ENCODE measurements at regions not wholly inside any gene's neighbourhood (a gene's known extent, or its start where the extent isn't known, plus 50 kb on each side); places are given as distances from the start of the nearest gene placed in this dataset.

- ChIA-PET POLR2A (ENCODE audit: unreplicated experiment) (no interaction called here), CTCF (no interaction called here)
- Histone ChIP-seq H3F3A (ENCODE audit: insufficient read depth, low read depth) (no peaks in the 10 kb centered on the region), H3K4me1 (replicated peaks; ENCODE audit: insufficient read depth) (no peaks in the 10 kb centered on the region), H2AFZ (no peak overlapping the region), H3K9me3 (ENCODE audit: insufficient read depth, low read depth) (0 out of 2 replicates have a peak, but pooled peaks cover 4% of the 10 kb centered on the region), H3K9me2 (ENCODE audit: insufficient read depth) (no peaks in the 10 kb centered on the region), H3K27me3 (ENCODE audit: insufficient read depth, low read depth) (no peaks in the 10 kb centered on the region), H3K4me3 (no peak overlapping the region), H4K20me1 (ENCODE audit: insufficient read depth) (no peaks in the 10 kb centered on the region), H3K36me3 (ENCODE audit: low read depth) (no peaks in the 10 kb centered on the region), H3K79me2 (ENCODE audit: low read depth) (no peaks in the 10 kb centered on the region), H3K27ac (no peak overlapping the region), H3K4me2 (no peak overlapping the region)
- no peak for DNase-seq
- intact Hi-C loops (cut with micrococcal nuclease; ENCODE audit: unreplicated experiment) = no loop called here
- TF ChIP-seq EZH2 (IDR thresholded peaks at IDR 0.05; ENCODE audit: low read depth) (no peak), CTCF (conservative IDR thresholded peaks at IDR 0.05) (no peak)
- BruUV-seq (replicated peaks) = no TSS peak
Observed at GRCh38 chr6:126437205-126437604, 97.3 kb downstream of the CENPW start.

- no peak overlapping the region for H3K4me2 ChIP-seq
- POLR2A ChIA-PET (ENCODE audit: unreplicated experiment) = no interaction called here
- H3K27ac ChIP-seq = no peak overlapping the region
- intact Hi-C loops (cut with micrococcal nuclease; ENCODE audit: unreplicated experiment) = no loop called here
- 0 out of 2 replicates have a peak, but pooled peaks cover 4% of the 10 kb centered on the region for H3K9me3 ChIP-seq (ENCODE audit: insufficient read depth, low read depth)
- no peaks in the 10 kb centered on the region for H3K27me3 ChIP-seq (ENCODE audit: insufficient read depth, low read depth)
- CTCF ChIA-PET = no interaction called here
- TF ChIP-seq EZH2 (IDR thresholded peaks at IDR 0.05; ENCODE audit: low read depth) (no peak), CTCF (conservative IDR thresholded peaks at IDR 0.05) (no peak)
- no peaks in the 10 kb centered on the region for H3K36me3 ChIP-seq (ENCODE audit: low read depth)
- no peak for DNase-seq
- no peak overlapping the region for H2AFZ ChIP-seq
- H3K4me1 ChIP-seq (replicated peaks; ENCODE audit: insufficient read depth) = no peaks in the 10 kb centered on the region
- H3K9me2 ChIP-seq (ENCODE audit: insufficient read depth) = no peaks in the 10 kb centered on the region
- no peaks in the 10 kb centered on the region for H3F3A ChIP-seq (ENCODE audit: insufficient read depth, low read depth)
- no peak overlapping the region for H3K4me3 ChIP-seq
- no peaks in the 10 kb centered on the region for H3K79me2 ChIP-seq (ENCODE audit: low read depth)
- H4K20me1 ChIP-seq (ENCODE audit: insufficient read depth) = no peaks in the 10 kb centered on the region
- no TSS peak for BruUV-seq (replicated peaks)
Observed at GRCh38 chr6:126439040-126439439, 99.1 kb downstream of the CENPW start.

- ChIA-PET POLR2A (ENCODE audit: unreplicated experiment) (no interaction called here), CTCF (no interaction called here)
- no peaks in the 10 kb centered on the region for H3K4me1 ChIP-seq (replicated peaks; ENCODE audit: insufficient read depth)
- no peak overlapping the region for H3K4me3 ChIP-seq
- H3K27ac ChIP-seq = no peak overlapping the region
- H3K9me2 ChIP-seq (ENCODE audit: insufficient read depth) = no peaks in the 10 kb centered on the region
- no peaks in the 10 kb centered on the region for H3K79me2 ChIP-seq (ENCODE audit: low read depth)
- no peak for TF ChIP-seq EZH2 (IDR thresholded peaks at IDR 0.05; ENCODE audit: low read depth)
- no peak for TF ChIP-seq CTCF (conservative IDR thresholded peaks at IDR 0.05)
- no peak overlapping the region for H2AFZ ChIP-seq
- intact Hi-C loops (cut with micrococcal nuclease; ENCODE audit: unreplicated experiment) = no loop called here
- H3F3A ChIP-seq (ENCODE audit: insufficient read depth, low read depth) = no peaks in the 10 kb centered on the region
- H4K20me1 ChIP-seq (ENCODE audit: insufficient read depth) = no peaks in the 10 kb centered on the region
- H3K9me3 ChIP-seq (ENCODE audit: insufficient read depth, low read depth) = 0 out of 2 replicates have a peak, but pooled peaks cover 4% of the 10 kb centered on the region
- DNase-seq = no peak
- H3K27me3 ChIP-seq (ENCODE audit: insufficient read depth, low read depth) = no peaks in the 10 kb centered on the region
- H3K36me3 ChIP-seq (ENCODE audit: low read depth) = no peaks in the 10 kb centered on the region
- no TSS peak for BruUV-seq (replicated peaks)
- no peak overlapping the region for H3K4me2 ChIP-seq
Observed at GRCh38 chr6:126440923-126441322, 101.0 kb downstream of the CENPW start.

All from PC-9 (cell line).